ENCODE measurements at regions not wholly inside any gene's neighbourhood (a gene's known extent, or its start where the extent isn't known, plus 50 kb on each side); places are given as distances from the start of the nearest gene placed in this dataset.

GRCh38 chr5:29239606-29240005, 1953.9 kb upstream of the CDH6 start:
- peaks cover 0 to 6% of the 10 kb centered on the region in 2 experiments; a peak in 2 of 5 replicates for H3K9me3 Mint-ChIP-seq
- Histone ChIP-seq H4K91ac (ENCODE audit: insufficient read length, low read depth, low read length) (no peak overlapping the region), H4K20me1 (ENCODE audit: control insufficient read depth, insufficient read depth, insufficient read length) (no peaks in the 10 kb centered on the region), H2BK15ac (ENCODE audit: low read depth, low read length) (no peak overlapping the region), H2AFZ (ENCODE audit: low read length) (no peak overlapping the region), H3K9ac (ENCODE audit: extremely low read depth, insufficient read length, low read length) (no peak overlapping the region), H3K23me2 (ENCODE audit: insufficient read length, low read depth, low read length, poor library complexity, severe bottlenecking) (no peaks in the 10 kb centered on the region), H3K9me3 (ENCODE audit: control insufficient read depth, low read depth, low read length) (no peaks in the 10 kb centered on the region), H2BK5ac (ENCODE audit: insufficient read length, low read length) (no peak overlapping the region), H3K27me3 (ENCODE audit: insufficient read depth, low read length) (no peaks in the 10 kb centered on the region), H4K8ac (replicated peaks; ENCODE audit: insufficient read length, low read depth, low read length) (no peak overlapping the region), H3K56ac (ENCODE audit: insufficient read length, low read depth, low read length) (no peak overlapping the region), H2BK12ac (ENCODE audit: insufficient read length, low read depth, low read length) (no peak overlapping the region), H2AK5ac (ENCODE audit: insufficient read length, low read length) (no peak overlapping the region), H3K23ac (ENCODE audit: insufficient read length, low read depth, low read length) (no peak overlapping the region), H3K79me1 (ENCODE audit: insufficient read depth, low read depth, low read length, poor library complexity, severe bottlenecking) (no peaks in the 10 kb centered on the region), H3K4me1 (ENCODE audit: insufficient read depth, low read length) (peaks cover 2% of the 10 kb centered on the region), H2BK20ac (ENCODE audit: low read depth, low read length, poor library complexity, severe bottlenecking) (no peak overlapping the region), H3T11ph (ENCODE audit: low read length) (no peak overlapping the region), H3K79me2 (ENCODE audit: insufficient read depth, low read length) (no peaks in the 10 kb centered on the region), H3K4ac (ENCODE audit: low read depth, low read length) (no peak overlapping the region), H4K5ac (ENCODE audit: insufficient read length, low read depth, low read length) (no peak overlapping the region), H3K4me2 (ENCODE audit: insufficient read depth, insufficient read length, low read length) (no peak overlapping the region), H2BK120ac (ENCODE audit: low read depth, low read length, poor library complexity, severe bottlenecking) (no peak overlapping the region), H3K18ac (ENCODE audit: insufficient read length, low read depth, low read length) (no peak overlapping the region), H3K14ac (ENCODE audit: insufficient read depth, low read length) (no peak overlapping the region), H3K27ac (ENCODE audit: insufficient read length, low read depth, low read length) (no peak overlapping the region)
- peaks cover 0 to 10% (median 0%) of the 10 kb centered on the region in 3 experiments; a peak in 2 of 7 replicates for H3K36me3 Mint-ChIP-seq (ENCODE audit: insufficient read depth in 1 of 3, low read depth in 3 of 3)
- no peak overlapping the region for H3K27ac Mint-ChIP-seq
- no peak overlapping the region for H3K4me3 Mint-ChIP-seq
- no peak for DNase-seq
- TF ChIP-seq, protein P1, sequence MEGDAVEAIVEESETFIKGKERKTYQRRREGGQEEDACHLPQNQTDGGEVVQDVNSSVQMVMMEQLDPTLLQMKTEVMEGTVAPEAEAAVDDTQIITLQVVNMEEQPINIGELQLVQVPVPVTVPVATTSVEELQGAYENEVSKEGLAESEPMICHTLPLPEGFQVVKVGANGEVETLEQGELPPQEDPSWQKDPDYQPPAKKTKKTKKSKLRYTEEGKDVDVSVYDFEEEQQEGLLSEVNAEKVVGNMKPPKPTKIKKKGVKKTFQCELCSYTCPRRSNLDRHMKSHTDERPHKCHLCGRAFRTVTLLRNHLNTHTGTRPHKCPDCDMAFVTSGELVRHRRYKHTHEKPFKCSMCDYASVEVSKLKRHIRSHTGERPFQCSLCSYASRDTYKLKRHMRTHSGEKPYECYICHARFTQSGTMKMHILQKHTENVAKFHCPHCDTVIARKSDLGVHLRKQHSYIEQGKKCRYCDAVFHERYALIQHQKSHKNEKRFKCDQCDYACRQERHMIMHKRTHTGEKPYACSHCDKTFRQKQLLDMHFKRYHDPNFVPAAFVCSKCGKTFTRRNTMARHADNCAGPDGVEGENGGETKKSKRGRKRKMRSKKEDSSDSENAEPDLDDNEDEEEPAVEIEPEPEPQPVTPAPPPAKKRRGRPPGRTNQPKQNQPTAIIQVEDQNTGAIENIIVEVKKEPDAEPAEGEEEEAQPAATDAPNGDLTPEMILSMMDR (conservative IDR thresholded peaks at IDR 0.05) = no peak
- peaks cover 16 to 26% of the 10 kb centered on the region in 2 experiments for H3K4me1 Mint-ChIP-seq
- no CpG with 5 or more reads among the region's 4 CpGs for WGBS (ENCODE audit: extremely low coverage, insufficient read length, low lambda C conversion rate)
- H3K27me3 Mint-ChIP-seq (ENCODE audit: low read depth) = no peaks in the 10 kb centered on the region

All from H9 (cell line).